SK-N-SH (cell line): ENCODE measurements at regions not wholly inside any gene's neighbourhood (a gene's known extent, or its start where the extent isn't known, plus 50 kb on each side); places are given as distances from the start of the nearest gene placed in this dataset.
A peak's percentile ranks its signal among the peaks of the same experiment; 100 is the strongest.

ENCODE experiments used
- CTCF ChIA-PET: fragments of 300-600, 350-600 bp; formaldehyde crosslinking; extraction: SDS; loops from one replicate; lab custom pipeline; 2021; lab: Yijun Ruan, JAX
- POLR2A ChIA-PET: fragments of 350-600 bp; sonication (Branson Sonifier 250); formaldehyde crosslinking; extraction: SDS; loops from one replicate; lab custom pipeline; 2020; ENCODE audit warnings: antibody characterized with exemption, inconsistent platforms; lab: Yijun Ruan, JAX
- DNase-seq: peaks from one replicate; pipeline ENCODE4 v3.0.0; 2012
- H2AFZ ChIP-seq: fragments of 200-600 bp; sonication (generic); 2 replicates; pipeline ENCODE4 v1.8.1; 2016; ENCODE audit warnings: antibody characterized with exemption, mild to moderate bottlenecking, low read depth
- H3F3A ChIP-seq: fragments of 200-600 bp; sonication (generic); replicated peaks from 2 replicates; pipeline ENCODE3; 2016; ENCODE audit warnings: antibody characterized with exemption, mild to moderate bottlenecking; ENCODE audit not compliant: insufficient read depth
- H3K27ac ChIP-seq, 2 experiments: fragments of 200-500 bp in 1 of 2; fragments of 200-600 bp in 1 of 2; sonication (Bioruptor generic) in 1 of 2; sonication (generic), shearing (Covaris generic) in 1 of 2; 2 replicates each; pipeline versions ENCODE4 v1.5.1 to v1.6.1; 2014 to 2016; ENCODE audit warnings: low read depth in 2 of 2, inconsistent platforms in 1 of 2, low read length in 1 of 2, mild to moderate bottlenecking in 1 of 2, mixed read lengths in 1 of 2
- H3K27me3 ChIP-seq: fragments of 200-600 bp; sonication (generic), shearing (Covaris generic); 2 replicates; pipeline ENCODE4 v1.6.1; 2016; ENCODE audit warnings: mixed run types; ENCODE audit not compliant: insufficient read depth
- H3K36me3 ChIP-seq, 2 experiments: fragments of 200-500 bp in 1 of 2; fragments of 200-600 bp in 1 of 2; sonication (Bioruptor generic) in 1 of 2; sonication (generic) in 1 of 2; replicated peaks in 1 of 2; 2 replicates each; pipeline versions ENCODE3 to v1.5.1; 2014 to 2016; ENCODE audit warnings: low read length in 1 of 2, mild to moderate bottlenecking in 1 of 2; ENCODE audit not compliant: insufficient read depth in 2 of 2, control insufficient read depth in 1 of 2
- H3K4me1 ChIP-seq, 2 experiments: fragments of 200-500 bp in 1 of 2; fragments of 200-600 bp in 1 of 2; sonication (Bioruptor generic) in 1 of 2; sonication (generic), shearing (Covaris generic) in 1 of 2; 2 replicates each; pipeline versions ENCODE4 v1.5.1 to v1.6.1; 2014 to 2016; ENCODE audit warnings: low read depth in 1 of 2, low read length in 1 of 2, mixed run types in 1 of 2; ENCODE audit not compliant: insufficient read depth in 2 of 2, control insufficient read depth in 1 of 2
- H3K4me2 ChIP-seq: fragments of 200-600 bp; sonication (generic), shearing (Covaris generic); 2 replicates; pipeline ENCODE4 v1.6.1; 2017; ENCODE audit warnings: mixed run types
- H3K4me3 ChIP-seq, 2 experiments: fragments of 200-500 bp in 1 of 2; fragments of 200-600 bp in 1 of 2; sonication (Bioruptor generic) in 1 of 2; sonication (generic), shearing (Covaris generic) in 1 of 2; 2 replicates each; pipeline versions ENCODE4 v1.5.1 to v1.8.1; 2014 to 2016; ENCODE audit warnings: low read depth in 2 of 2, inconsistent platforms in 1 of 2, low read length in 1 of 2, mild to moderate bottlenecking in 1 of 2, mixed read lengths in 1 of 2, moderate library complexity in 1 of 2
- H3K79me2 ChIP-seq: fragments of 200-600 bp; sonication (generic); 2 replicates; pipeline ENCODE4 v1.8.1; 2017; ENCODE audit warnings: mild to moderate bottlenecking; ENCODE audit not compliant: insufficient read depth
- H3K9ac ChIP-seq: fragments of 200-600 bp; sonication (generic); 2 replicates; pipeline ENCODE4 v1.6.1; 2017; ENCODE audit warnings: mixed run types
- H3K9me2 ChIP-seq: fragments of 200-600 bp; sonication (generic); 2 replicates; pipeline ENCODE4 v1.6.1; 2017; ENCODE audit warnings: mixed run types
- H3K9me3 ChIP-seq: fragments of 200-600 bp; sonication (generic); 2 replicates; pipeline ENCODE4 v1.6.1; 2017; ENCODE audit warnings: mixed run types, mild to moderate bottlenecking, moderate library complexity
- H4K20me1 ChIP-seq: fragments of 200-600 bp; sonication (generic); 2 replicates; pipeline ENCODE4 v1.6.1; 2017; ENCODE audit warnings: mild to moderate bottlenecking, mixed run types; ENCODE audit not compliant: insufficient read depth
- ELF1 ChIP-seq: IDR thresholded peaks from 2 replicates; pipeline ENCODE4 v1.4.0; 2012
- FOSL2 ChIP-seq: IDR thresholded peaks from 2 replicates; pipeline ENCODE4 v1.4.0; 2012; ENCODE audit warnings: low read depth, mild to moderate bottlenecking, moderate library complexity, borderline replicate concordance
- FOXM1 ChIP-seq: IDR thresholded peaks from 2 replicates; pipeline ENCODE4 v1.4.0; 2012; ENCODE audit warnings: low read depth, mild to moderate bottlenecking
- JUND ChIP-seq: IDR thresholded peaks from 2 replicates; pipeline ENCODE4 v1.4.0; 2012
- NRF1 ChIP-seq: IDR thresholded peaks from 2 replicates; pipeline ENCODE4 v1.6.1; 2012; ENCODE audit warnings: low read depth, mild to moderate bottlenecking, low read length
- RAD21 ChIP-seq: IDR thresholded peaks from 2 replicates; pipeline ENCODE4 v1.6.1; 2012; ENCODE audit warnings: mild to moderate bottlenecking, low read length
- RCOR1 ChIP-seq: fragments of 150-350 bp; IDR thresholded peaks from 2 replicates; pipeline ENCODE4 v1.6.1; 2017; ENCODE audit warnings: antibody characterized with exemption, low read length
- RFX5 ChIP-seq: IDR thresholded peaks from 2 replicates; pipeline ENCODE4 v1.6.1; 2012; ENCODE audit warnings: mild to moderate bottlenecking, improper control_type of control experiment, low read length
- SIN3A ChIP-seq: IDR thresholded peaks from 2 replicates; pipeline ENCODE4 v1.6.1; 2012; ENCODE audit warnings: low read depth, mild to moderate bottlenecking, low read length, moderate library complexity, borderline replicate concordance
- SMC3 ChIP-seq: IDR thresholded peaks from 2 replicates; pipeline ENCODE4 v1.6.1; 2012; ENCODE audit warnings: low read depth, low read length, improper control_type of control experiment
- TCF12 ChIP-seq: IDR thresholded peaks from 2 replicates; pipeline ENCODE4 v1.4.0; 2012
- TEAD4 ChIP-seq: IDR thresholded peaks from 2 replicates; pipeline ENCODE4 v1.4.0; 2012; ENCODE audit warnings: mild to moderate bottlenecking, borderline replicate concordance; ENCODE audit not compliant: insufficient read depth
- YY1 ChIP-seq: IDR thresholded peaks from 2 replicates; pipeline ENCODE4 v1.4.0; 2012; ENCODE audit warnings: low read depth, mild to moderate bottlenecking
- TF ChIP-seq, protein P1 (sequence below): fragments of 150-350 bp; IDR thresholded peaks from 2 replicates; pipeline ENCODE4 v1.6.1; 2017; ENCODE audit warnings: antibody characterized with exemption, low read length, low read depth, borderline replicate concordance
- TF ChIP-seq, protein P2 (sequence below): IDR thresholded peaks from 2 replicates; pipeline ENCODE4 v1.6.1; 2012; ENCODE audit warnings: mild to moderate bottlenecking, low read depth, low read length, moderate library complexity
- TF ChIP-seq, protein P3 (sequence below): IDR thresholded peaks from 2 replicates; pipeline ENCODE4 v1.4.0; 2012; ENCODE audit warnings: low read depth, borderline replicate concordance
- TF ChIP-seq, protein P4 (sequence below): IDR thresholded peaks from 2 replicates; pipeline ENCODE4 v1.4.0; 2012; ENCODE audit warnings: low read depth, borderline replicate concordance

DNA sequence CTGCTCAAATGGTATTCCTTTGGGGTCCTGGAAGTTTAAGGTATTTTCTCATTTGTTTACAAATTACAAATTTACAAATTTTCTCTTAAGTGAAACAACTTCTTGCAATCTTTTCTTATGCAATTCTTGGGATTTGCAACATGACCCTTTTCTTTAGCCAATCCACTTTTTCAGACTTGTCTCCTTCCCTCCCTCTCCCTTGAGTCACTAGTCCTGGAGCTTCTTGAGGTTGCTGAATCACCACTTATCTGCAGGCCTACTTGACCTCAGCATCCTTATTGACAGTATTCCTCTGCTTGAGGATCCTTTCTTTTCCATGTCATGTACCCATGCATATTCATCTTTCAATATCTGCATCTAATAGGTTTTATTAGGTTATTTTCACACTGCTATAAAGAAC, 302.8 kb upstream of the ADAMTS5 start:
- no peak overlapping the region for H3K9ac ChIP-seq
- H3K4me3 ChIP-seq: no peak overlapping the region
- H3K27ac ChIP-seq: 0 out of 4 replicates have a peak overlapping the region, but pooled peaks of 1 of the 2 experiments have one; percentile 42
- H3K9me3 ChIP-seq: no peaks in the 10 kb centered on the region
- H3K9me2 ChIP-seq: no peaks in the 10 kb centered on the region
- CTCF ChIA-PET: interaction anchor here (0.6 kb wide), 1 partner anchor 269 kb away, joined by 3 read pairs; no protein-coding TSS in a partner anchor
- H2AFZ ChIP-seq: no peak overlapping the region
- TF ChIP-seq TEAD4 (no peak), RCOR1 (no peak), FOXM1 (no peak), JUND (peak; percentile 42; the same call in 1 of the 2 replicates), TCF12 (peak; percentile 36; the same call in 1 of the 2 replicates), SIN3A (no peak), RFX5 (no peak), SMC3 (no peak), FOSL2 (peak; percentile 53; the same call in 1 of the 2 replicates), RAD21 (no peak), ELF1 (no peak), NRF1 (no peak), YY1 (no peak)
- TF ChIP-seq, protein P1, sequence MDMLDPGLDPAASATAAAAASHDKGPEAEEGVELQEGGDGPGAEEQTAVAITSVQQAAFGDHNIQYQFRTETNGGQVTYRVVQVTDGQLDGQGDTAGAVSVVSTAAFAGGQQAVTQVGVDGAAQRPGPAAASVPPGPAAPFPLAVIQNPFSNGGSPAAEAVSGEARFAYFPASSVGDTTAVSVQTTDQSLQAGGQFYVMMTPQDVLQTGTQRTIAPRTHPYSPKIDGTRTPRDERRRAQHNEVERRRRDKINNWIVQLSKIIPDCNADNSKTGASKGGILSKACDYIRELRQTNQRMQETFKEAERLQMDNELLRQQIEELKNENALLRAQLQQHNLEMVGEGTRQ: no peak
- TF ChIP-seq, protein P2, sequence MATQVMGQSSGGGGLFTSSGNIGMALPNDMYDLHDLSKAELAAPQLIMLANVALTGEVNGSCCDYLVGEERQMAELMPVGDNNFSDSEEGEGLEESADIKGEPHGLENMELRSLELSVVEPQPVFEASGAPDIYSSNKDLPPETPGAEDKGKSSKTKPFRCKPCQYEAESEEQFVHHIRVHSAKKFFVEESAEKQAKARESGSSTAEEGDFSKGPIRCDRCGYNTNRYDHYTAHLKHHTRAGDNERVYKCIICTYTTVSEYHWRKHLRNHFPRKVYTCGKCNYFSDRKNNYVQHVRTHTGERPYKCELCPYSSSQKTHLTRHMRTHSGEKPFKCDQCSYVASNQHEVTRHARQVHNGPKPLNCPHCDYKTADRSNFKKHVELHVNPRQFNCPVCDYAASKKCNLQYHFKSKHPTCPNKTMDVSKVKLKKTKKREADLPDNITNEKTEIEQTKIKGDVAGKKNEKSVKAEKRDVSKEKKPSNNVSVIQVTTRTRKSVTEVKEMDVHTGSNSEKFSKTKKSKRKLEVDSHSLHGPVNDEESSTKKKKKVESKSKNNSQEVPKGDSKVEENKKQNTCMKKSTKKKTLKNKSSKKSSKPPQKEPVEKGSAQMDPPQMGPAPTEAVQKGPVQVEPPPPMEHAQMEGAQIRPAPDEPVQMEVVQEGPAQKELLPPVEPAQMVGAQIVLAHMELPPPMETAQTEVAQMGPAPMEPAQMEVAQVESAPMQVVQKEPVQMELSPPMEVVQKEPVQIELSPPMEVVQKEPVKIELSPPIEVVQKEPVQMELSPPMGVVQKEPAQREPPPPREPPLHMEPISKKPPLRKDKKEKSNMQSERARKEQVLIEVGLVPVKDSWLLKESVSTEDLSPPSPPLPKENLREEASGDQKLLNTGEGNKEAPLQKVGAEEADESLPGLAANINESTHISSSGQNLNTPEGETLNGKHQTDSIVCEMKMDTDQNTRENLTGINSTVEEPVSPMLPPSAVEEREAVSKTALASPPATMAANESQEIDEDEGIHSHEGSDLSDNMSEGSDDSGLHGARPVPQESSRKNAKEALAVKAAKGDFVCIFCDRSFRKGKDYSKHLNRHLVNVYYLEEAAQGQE: no peak
- TF ChIP-seq, protein P3, sequence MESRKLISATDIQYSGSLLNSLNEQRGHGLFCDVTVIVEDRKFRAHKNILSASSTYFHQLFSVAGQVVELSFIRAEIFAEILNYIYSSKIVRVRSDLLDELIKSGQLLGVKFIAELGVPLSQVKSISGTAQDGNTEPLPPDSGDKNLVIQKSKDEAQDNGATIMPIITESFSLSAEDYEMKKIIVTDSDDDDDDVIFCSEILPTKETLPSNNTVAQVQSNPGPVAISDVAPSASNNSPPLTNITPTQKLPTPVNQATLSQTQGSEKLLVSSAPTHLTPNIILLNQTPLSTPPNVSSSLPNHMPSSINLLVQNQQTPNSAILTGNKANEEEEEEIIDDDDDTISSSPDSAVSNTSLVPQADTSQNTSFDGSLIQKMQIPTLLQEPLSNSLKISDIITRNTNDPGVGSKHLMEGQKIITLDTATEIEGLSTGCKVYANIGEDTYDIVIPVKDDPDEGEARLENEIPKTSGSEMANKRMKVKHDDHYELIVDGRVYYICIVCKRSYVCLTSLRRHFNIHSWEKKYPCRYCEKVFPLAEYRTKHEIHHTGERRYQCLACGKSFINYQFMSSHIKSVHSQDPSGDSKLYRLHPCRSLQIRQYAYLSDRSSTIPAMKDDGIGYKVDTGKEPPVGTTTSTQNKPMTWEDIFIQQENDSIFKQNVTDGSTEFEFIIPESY: no peak
- TF ChIP-seq, protein P4, sequence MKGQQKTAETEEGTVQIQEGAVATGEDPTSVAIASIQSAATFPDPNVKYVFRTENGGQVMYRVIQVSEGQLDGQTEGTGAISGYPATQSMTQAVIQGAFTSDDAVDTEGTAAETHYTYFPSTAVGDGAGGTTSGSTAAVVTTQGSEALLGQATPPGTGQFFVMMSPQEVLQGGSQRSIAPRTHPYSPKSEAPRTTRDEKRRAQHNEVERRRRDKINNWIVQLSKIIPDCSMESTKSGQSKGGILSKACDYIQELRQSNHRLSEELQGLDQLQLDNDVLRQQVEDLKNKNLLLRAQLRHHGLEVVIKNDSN: no peak
- POLR2A ChIA-PET: no interaction called here
- H3K27me3 ChIP-seq: no peaks in the 10 kb centered on the region
- no peak overlapping the region for H3K4me2 ChIP-seq
- peaks cover under 1% of the 10 kb centered on the region for H3F3A ChIP-seq
- no peaks in the 10 kb centered on the region for H4K20me1 ChIP-seq
- DNase-seq: no peak
- no peaks in the 10 kb centered on the region for H3K36me3 ChIP-seq
- no peaks in the 10 kb centered on the region for H3K79me2 ChIP-seq
- H3K4me1 ChIP-seq: peaks cover 0 to 6% of the 10 kb centered on the region in 2 experiments; a peak in 1 of 4 replicates
